HCT116 (cell line): ENCODE measurements at regions not wholly inside any gene's neighbourhood (a gene's known extent, or its start where the extent isn't known, plus 50 kb on each side); places are given as distances from the start of the nearest gene placed in this dataset.

Experiments
- ATAC-seq: fragments of 200-7000 bp; cut with Tn5 transposase; 2 replicates; pipeline ENCODE4 v1.9.1; 2020; ENCODE audit warnings: mild to moderate bottlenecking, moderate library complexity
- BruUV-seq: library from RNA; stranded (reverse); fragments of 400-500 nt; replicated peaks from 2 replicates; lab custom pipeline; 2021; lab: Mats Ljungman, UMichigan
- CTCF ChIA-PET: fragments of 300-600 bp; sonication (Branson Sonifier 250); formaldehyde crosslinking; loops from one replicate; lab custom pipeline; 2021; ENCODE audit warnings: antibody characterized with exemption; lab: Charles Lee
- POLR2A ChIA-PET: fragments of 300-600, 350-600 bp; sonication (Branson Sonifier 250); formaldehyde crosslinking; loops from one replicate; lab custom pipeline; 2021; ENCODE audit warnings: antibody characterized with exemption; lab: Charles Lee
- RAD21 ChIA-PET, 2 experiments: fragments of 300-600 bp; sonication (Branson Sonifier 250); formaldehyde crosslinking; loops; one replicate each; lab custom pipeline; 2023; ENCODE audit warnings: low total read pairs in 2 of 2; ENCODE audit not compliant: uncharacterized antibody in 2 of 2, unreplicated experiment in 2 of 2, low non-redundant PET in 1 of 2; lab: Charles Lee
- DNase-seq: peaks from one replicate; pipeline ENCODE4 v3.0.0-alpha.2; 2010; ENCODE audit warnings: low read depth, low spot score
- H2AFZ ChIP-seq: fragments of 200-600 bp; shearing (Covaris generic), sonication (generic); 2 replicates; pipeline ENCODE4 v1.6.1; 2017; ENCODE audit warnings: low read depth, mixed run types, mixed read lengths, antibody characterized with exemption, low read length; ENCODE audit not compliant: poor library complexity, severe bottlenecking
- H3K27ac ChIP-seq: 2 replicates; pipeline ENCODE4 v1.5.1; 2012; ENCODE audit warnings: low read depth, low read length
- H3K27me3 ChIP-seq: fragments of 200-600 bp; sonication (generic); 2 replicates; pipeline ENCODE4 v1.6.1; 2016; ENCODE audit warnings: mixed run types, low read length, mixed read lengths; ENCODE audit not compliant: insufficient read depth
- H3K36me3 ChIP-seq, 2 experiments: fragments of 200-500 bp in 1 of 2; fragments of 200-600 bp in 1 of 2; sonication (Bioruptor generic) in 1 of 2; sonication (generic) in 1 of 2; 2 replicates each; pipeline versions ENCODE4 v1.5.1 to v1.6.1; 2014 to 2016; ENCODE audit warnings: low read length in 2 of 2, inconsistent platforms in 1 of 2, mixed read lengths in 1 of 2, mixed run types in 1 of 2; ENCODE audit not compliant: insufficient read depth in 2 of 2, control insufficient read depth in 1 of 2
- H3K4me1 ChIP-seq, 2 experiments: fragments of 200-600 bp in 1 of 2; sonication (generic) in 1 of 2; 2 replicates each; pipeline versions ENCODE4 v1.5.1 to v1.6.1; 2012 to 2017; ENCODE audit warnings: low read length in 2 of 2, inconsistent platforms in 1 of 2, mild to moderate bottlenecking in 1 of 2, mixed read lengths in 1 of 2, mixed run types in 1 of 2, moderate library complexity in 1 of 2; ENCODE audit not compliant: insufficient read depth in 2 of 2, control insufficient read depth in 1 of 2
- H3K4me2 ChIP-seq: fragments of 200-600 bp; sonication (generic); 2 replicates; pipeline ENCODE4 v1.6.1; 2017; ENCODE audit warnings: mixed run types, low read length, mixed read lengths
- H3K4me3 ChIP-seq, 2 experiments: fragments of 200-600 bp in 1 of 2; sonication (generic) in 1 of 2; replicated peaks in 1 of 2; 2 replicates each; pipeline ENCODE4 v1.5.1; 2011 to 2016; ENCODE audit warnings: low read length in 2 of 2, control low read depth in 1 of 2, low read depth in 1 of 2, mild to moderate bottlenecking in 1 of 2, mixed read lengths in 1 of 2, mixed run types in 1 of 2
- H3K79me2 ChIP-seq: fragments of 200-600 bp; sonication (generic); 2 replicates; pipeline ENCODE4 v1.6.1; 2017; ENCODE audit warnings: mild to moderate bottlenecking, mixed run types, low read length, moderate library complexity, mixed read lengths; ENCODE audit not compliant: insufficient read depth
- H3K9ac ChIP-seq: fragments of 200-600 bp; sonication (generic); 2 replicates; pipeline ENCODE4 v1.6.1; 2016; ENCODE audit warnings: low read length, mixed read lengths
- H3K9me2 ChIP-seq: fragments of 200-600 bp; sonication (generic), shearing (Covaris generic); 2 replicates; pipeline ENCODE4 v1.6.1; 2017; ENCODE audit warnings: mixed run types, mild to moderate bottlenecking, moderate library complexity; ENCODE audit not compliant: insufficient read depth
- H3K9me3 ChIP-seq, 2 experiments: fragments of 200-500 bp in 1 of 2; fragments of 200-600 bp in 1 of 2; sonication (Bioruptor generic) in 1 of 2; sonication (generic) in 1 of 2; 2 replicates each; pipeline ENCODE4 v1.6.1; 2014 to 2017; ENCODE audit warnings: low read length in 2 of 2, mixed read lengths in 2 of 2, inconsistent platforms in 1 of 2, low read depth in 1 of 2, mild to moderate bottlenecking in 1 of 2, mixed run types in 1 of 2, moderate library complexity in 1 of 2; ENCODE audit not compliant: control insufficient read depth in 1 of 2, insufficient read depth in 1 of 2
- H4K20me1 ChIP-seq: fragments of 200-600 bp; sonication (generic), shearing (Covaris generic); 2 replicates; pipeline ENCODE4 v1.6.1; 2017; ENCODE audit warnings: mixed run types, mild to moderate bottlenecking, moderate library complexity; ENCODE audit not compliant: insufficient read depth
- ATF3 ChIP-seq: IDR thresholded peaks from 2 replicates; pipeline ENCODE4 v1.6.1; 2012
- JUND ChIP-seq: IDR thresholded peaks from 2 replicates; pipeline ENCODE4 v1.6.1; 2012
- SIN3A ChIP-seq: IDR thresholded peaks from 2 replicates; pipeline ENCODE4 v1.6.1; 2012; ENCODE audit warnings: low read depth
- YY1 ChIP-seq: IDR thresholded peaks from 2 replicates; pipeline ENCODE4 v1.6.1; 2011; ENCODE audit warnings: low read length, low read depth, moderate library complexity, mild to moderate bottlenecking; ENCODE audit not compliant: insufficient replicate concordance; ENCODE audit errors: extremely low read depth
- intact Hi-C: fragments of 100-400 bp; cut with micrococcal nuclease; formaldehyde crosslinking; loops from 2 replicates; pipeline ENCODE4 v1.10.0; 2022

GRCh38 chr16:48446534-48446920 is 61.3 kb upstream of the SIAH1 start:
- Histone ChIP-seq H3K4me2 (no peak overlapping the region), H4K20me1 (no peaks in the 10 kb centered on the region), H3K4me3 (no peak overlapping the region), H2AFZ (peak overlapping the region; percentile 49), H3K27me3 (no peaks in the 10 kb centered on the region), H3K9me2 (no peaks in the 10 kb centered on the region), H3K9ac (no peak overlapping the region), H3K36me3 (no peaks in the 10 kb centered on the region), H3K27ac (no peak overlapping the region), H3K4me1 (peaks cover 7 to 15% of the 10 kb centered on the region in 2 experiments), H3K79me2 (no peaks in the 10 kb centered on the region), H3K9me3 (no peaks in the 10 kb centered on the region)
- DNase-seq, result no peak
- CTCF ChIA-PET, result no interaction called here
- POLR2A ChIA-PET, result no interaction called here
- RAD21 ChIA-PET, result no interaction called here
- no peak for ATAC-seq
- no TSS peak for BruUV-seq
- TF ChIP-seq ATF3, result no peak
- intact Hi-C loops, result no loop called here

GRCh38 chr16:48445782-48446533 is 60.7 kb upstream of the SIAH1 start:
- Histone ChIP-seq H3K27me3 (no peaks in the 10 kb centered on the region), H3K9me2 (no peaks in the 10 kb centered on the region), H3K27ac (no peak overlapping the region), H3K4me1 (peaks cover 7 to 15% of the 10 kb centered on the region in 2 experiments), H3K4me2 (no peak overlapping the region), H2AFZ (peak overlapping the region; percentile 49), H4K20me1 (no peaks in the 10 kb centered on the region), H3K36me3 (no peaks in the 10 kb centered on the region), H3K9me3 (no peaks in the 10 kb centered on the region), H3K9ac (no peak overlapping the region), H3K4me3 (no peak overlapping the region), H3K79me2 (no peaks in the 10 kb centered on the region)
- DNase-seq (no peak), ATAC-seq (no peak)
- ChIA-PET RAD21 (no interaction called here), POLR2A (no interaction called here), CTCF (no interaction called here)
- no TSS peak for BruUV-seq
- intact Hi-C loops, result no loop called here
- TF ChIP-seq YY1 (no peak), JUND (no peak), ATF3 (no peak), SIN3A (no peak)
